ENCODE measurements at regions not wholly inside any gene's neighbourhood (a gene's known extent, or its start where the extent isn't known, plus 50 kb on each side); places are given as distances from the start of the nearest gene placed in this dataset.

GRCh38 chr3:56887402-56888025 is 85.8 kb upstream of the ARHGEF3 start:
- Histone ChIP-seq H3K27ac (no peak overlapping the region), H4K20me1 (ENCODE audit: insufficient read depth) (no peaks in the 10 kb centered on the region), H2AFZ (no peak overlapping the region), H3K36me3 (ENCODE audit: low read depth) (no peaks in the 10 kb centered on the region), H3F3A (ENCODE audit: insufficient read depth, low read depth) (no peaks in the 10 kb centered on the region), H3K79me2 (ENCODE audit: low read depth) (no peaks in the 10 kb centered on the region), H3K9me2 (ENCODE audit: insufficient read depth) (no peaks in the 10 kb centered on the region), H3K4me1 (replicated peaks; ENCODE audit: insufficient read depth) (no peaks in the 10 kb centered on the region), H3K27me3 (ENCODE audit: insufficient read depth, low read depth) (no peaks in the 10 kb centered on the region), H3K9me3 (ENCODE audit: insufficient read depth, low read depth) (no peaks in the 10 kb centered on the region), H3K4me2 (no peak overlapping the region), H3K4me3 (no peak overlapping the region)
- TF ChIP-seq EZH2 (IDR thresholded peaks at IDR 0.05; ENCODE audit: low read depth) (no peak), CTCF (conservative IDR thresholded peaks at IDR 0.05) (no peak)
- intact Hi-C loops (cut with micrococcal nuclease; ENCODE audit: unreplicated experiment) = no loop called here
- CTCF ChIA-PET = no interaction called here
- POLR2A ChIA-PET (ENCODE audit: unreplicated experiment) = interaction anchor here (0.6 kb wide), 1 partner anchor 710 kb away, joined by 12 read pairs; no protein-coding TSS in a partner anchor
- DNase-seq = no peak
- no TSS peak for BruUV-seq (replicated peaks)

- H3K4me1 ChIP-seq (replicated peaks; ENCODE audit: insufficient read depth) = 0 out of 2 replicates have a peak, but pooled peaks cover under 1% of the 10 kb centered on the region
- H3K27me3 ChIP-seq (ENCODE audit: insufficient read depth, low read depth) = no peaks in the 10 kb centered on the region
- no peak overlapping the region for H3K4me2 ChIP-seq
- no TSS peak for BruUV-seq (replicated peaks)
- no peaks in the 10 kb centered on the region for H3F3A ChIP-seq (ENCODE audit: insufficient read depth, low read depth)
- H3K79me2 ChIP-seq (ENCODE audit: low read depth) = no peaks in the 10 kb centered on the region
- no peaks in the 10 kb centered on the region for H3K9me3 ChIP-seq (ENCODE audit: insufficient read depth, low read depth)
- TF ChIP-seq EZH2 (IDR thresholded peaks at IDR 0.05; ENCODE audit: low read depth) = no peak
- TF ChIP-seq CTCF (conservative IDR thresholded peaks at IDR 0.05) = no peak
- no peak for DNase-seq
- intact Hi-C loops (cut with micrococcal nuclease; ENCODE audit: unreplicated experiment) = no loop called here
- H4K20me1 ChIP-seq (ENCODE audit: insufficient read depth) = no peaks in the 10 kb centered on the region
- ChIA-PET POLR2A (ENCODE audit: unreplicated experiment) (no interaction called here), CTCF (no interaction called here)
- H3K27ac ChIP-seq = no peak overlapping the region
- no peak overlapping the region for H3K4me3 ChIP-seq
- no peaks in the 10 kb centered on the region for H3K36me3 ChIP-seq (ENCODE audit: low read depth)
- H3K9me2 ChIP-seq (ENCODE audit: insufficient read depth) = no peaks in the 10 kb centered on the region
- no peak overlapping the region for H2AFZ ChIP-seq
These were observed 84.6 kb upstream of the ARHGEF3 start for GRCh38 chr3:56886314-56886713.

GRCh38 chr3:56885879-56886278 is 84.1 kb upstream of the ARHGEF3 start:
- BruUV-seq (replicated peaks) = no TSS peak
- no peaks in the 10 kb centered on the region for H3K9me2 ChIP-seq (ENCODE audit: insufficient read depth)
- H3K36me3 ChIP-seq (ENCODE audit: low read depth) = no peaks in the 10 kb centered on the region
- DNase-seq = no peak
- no peak overlapping the region for H2AFZ ChIP-seq
- ChIA-PET CTCF (no interaction called here), POLR2A (ENCODE audit: unreplicated experiment) (no interaction called here)
- peaks cover 5% of the 10 kb centered on the region for H3K4me1 ChIP-seq (replicated peaks; ENCODE audit: insufficient read depth)
- no peaks in the 10 kb centered on the region for H3K79me2 ChIP-seq (ENCODE audit: low read depth)
- no peaks in the 10 kb centered on the region for H3K27me3 ChIP-seq (ENCODE audit: insufficient read depth, low read depth)
- no peaks in the 10 kb centered on the region for H3F3A ChIP-seq (ENCODE audit: insufficient read depth, low read depth)
- no peaks in the 10 kb centered on the region for H3K9me3 ChIP-seq (ENCODE audit: insufficient read depth, low read depth)
- H4K20me1 ChIP-seq (ENCODE audit: insufficient read depth) = no peaks in the 10 kb centered on the region
- no peak overlapping the region for H3K27ac ChIP-seq
- TF ChIP-seq EZH2 (IDR thresholded peaks at IDR 0.05; ENCODE audit: low read depth) (no peak), CTCF (conservative IDR thresholded peaks at IDR 0.05) (no peak)
- no peak overlapping the region for H3K4me3 ChIP-seq
- H3K4me2 ChIP-seq = no peak overlapping the region
- intact Hi-C loops (cut with micrococcal nuclease; ENCODE audit: unreplicated experiment) = no loop called here
